HG03520 (cell line): ENCODE measurements at regions not wholly inside any gene's neighbourhood (a gene's known extent, or its start where the extent isn't known, plus 50 kb on each side); places are given as distances from the start of the nearest gene placed in this dataset.
"Not testable (repeated sequence)": the region's sequence is repeated elsewhere in the genome, so short reads cannot be mapped to it uniquely, and the experiment has no call there.

Experiments used
- ATAC-seq: cut with Tn5 transposase; IDR thresholded peaks from one replicate; pipeline ENCODE4 v1.9.1; 2021; ENCODE audit warnings: mild to moderate bottlenecking, moderate library complexity; ENCODE audit not compliant: unreplicated experiment

DNA sequence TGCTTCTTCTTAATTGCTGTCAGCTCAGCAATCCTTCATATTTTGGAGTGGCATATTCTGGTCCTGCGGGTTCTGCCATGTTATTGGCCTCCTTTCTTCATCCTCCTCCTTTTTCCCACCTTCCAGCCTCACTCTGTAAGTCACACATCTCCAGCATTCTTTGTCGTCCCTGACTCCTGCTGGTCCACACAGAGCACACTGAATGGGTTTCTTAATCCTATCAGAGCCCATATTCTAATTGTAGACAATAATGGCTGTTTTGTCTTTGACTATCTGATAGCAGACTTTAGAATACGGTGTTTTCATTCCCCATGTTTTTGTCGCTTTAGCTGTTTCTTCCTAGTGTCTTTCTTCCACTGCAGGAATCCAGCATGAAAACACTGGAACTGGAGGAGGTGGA lies 389.6 kb downstream of the REEP3 start:
- no peak for ATAC-seq

DNA sequence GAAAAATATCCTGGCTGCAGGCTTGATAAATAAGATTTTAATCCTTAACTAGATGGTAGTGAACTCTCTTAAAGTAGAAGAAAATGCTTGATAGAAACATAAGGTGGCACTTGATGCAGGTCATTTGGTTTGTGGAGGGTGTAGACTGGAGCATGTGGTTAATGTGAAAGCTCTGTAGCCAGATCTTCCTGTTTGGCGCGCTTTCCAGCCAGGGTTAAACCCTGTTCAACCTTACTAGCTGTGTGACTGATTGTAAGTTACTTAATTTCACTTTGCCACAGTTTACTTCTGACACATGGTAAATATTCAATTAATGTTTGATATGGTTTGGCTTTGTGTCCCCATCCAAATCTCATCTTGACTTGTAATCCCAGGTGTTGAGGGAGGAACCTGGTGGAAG lies 394.0 kb downstream of the REEP3 start:
- no peak for ATAC-seq

DNA sequence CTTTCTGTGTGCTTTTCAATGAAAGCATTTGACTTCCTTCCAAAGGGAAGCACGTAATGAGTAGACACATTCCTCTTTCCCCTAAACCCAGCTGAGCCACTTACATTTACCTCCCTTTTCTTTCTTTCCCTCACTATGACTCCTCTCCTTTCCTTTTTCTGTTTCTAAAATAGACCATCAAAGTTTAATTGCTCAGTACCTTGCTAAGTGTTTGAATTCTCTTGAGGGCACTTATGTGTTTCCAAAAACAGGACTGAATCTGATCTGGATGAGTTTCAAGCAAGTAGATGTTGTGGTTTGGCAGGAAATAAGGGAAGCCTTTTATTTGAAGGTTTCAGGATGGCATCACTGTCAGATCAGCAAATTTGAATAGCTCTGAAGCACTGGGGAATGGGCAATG lies 396.2 kb downstream of the REEP3 start:
- ATAC-seq, result no peak

DNA sequence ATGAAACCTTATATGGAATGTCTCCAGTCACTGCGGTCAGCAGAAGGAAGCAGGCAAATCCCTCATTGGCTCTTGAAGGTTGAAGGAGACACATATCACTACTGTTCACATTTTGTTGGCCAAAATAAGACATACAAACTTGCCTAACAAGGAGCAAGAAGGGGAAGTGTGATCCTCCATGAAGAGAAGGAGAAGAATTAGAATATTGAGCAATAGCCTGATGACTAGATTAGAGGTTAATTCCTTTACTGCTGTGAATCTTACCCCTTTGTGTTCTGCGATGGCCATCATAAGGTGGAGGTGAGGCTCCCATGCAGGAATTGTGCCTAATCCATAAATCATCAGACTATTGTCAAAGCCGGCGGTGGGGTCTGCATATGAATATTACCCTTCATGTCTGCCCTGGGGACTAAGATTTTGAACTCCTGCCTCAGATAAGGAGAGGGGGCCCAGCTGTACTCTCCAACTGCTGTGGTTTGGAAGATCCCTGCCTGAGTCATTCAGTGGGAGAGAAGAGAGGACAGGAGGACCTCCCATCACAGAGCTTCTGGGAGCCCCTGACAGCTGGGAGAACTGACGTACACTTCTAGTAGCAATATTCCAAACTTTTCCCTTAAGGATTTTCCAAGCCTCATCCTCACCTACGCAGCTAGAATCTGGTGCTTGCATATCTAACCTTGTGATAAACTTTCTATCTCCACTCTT lies 398.5 kb downstream of the REEP3 start:
- no peak for ATAC-seq

- no peak for ATAC-seq
Observed at GRCh38 chr10:63920926-63921325, 399.7 kb downstream of the REEP3 start.

- ATAC-seq, result no peak
Observed at GRCh38 chr10:63921908-63922467, 400.8 kb downstream of the REEP3 start.

DNA sequence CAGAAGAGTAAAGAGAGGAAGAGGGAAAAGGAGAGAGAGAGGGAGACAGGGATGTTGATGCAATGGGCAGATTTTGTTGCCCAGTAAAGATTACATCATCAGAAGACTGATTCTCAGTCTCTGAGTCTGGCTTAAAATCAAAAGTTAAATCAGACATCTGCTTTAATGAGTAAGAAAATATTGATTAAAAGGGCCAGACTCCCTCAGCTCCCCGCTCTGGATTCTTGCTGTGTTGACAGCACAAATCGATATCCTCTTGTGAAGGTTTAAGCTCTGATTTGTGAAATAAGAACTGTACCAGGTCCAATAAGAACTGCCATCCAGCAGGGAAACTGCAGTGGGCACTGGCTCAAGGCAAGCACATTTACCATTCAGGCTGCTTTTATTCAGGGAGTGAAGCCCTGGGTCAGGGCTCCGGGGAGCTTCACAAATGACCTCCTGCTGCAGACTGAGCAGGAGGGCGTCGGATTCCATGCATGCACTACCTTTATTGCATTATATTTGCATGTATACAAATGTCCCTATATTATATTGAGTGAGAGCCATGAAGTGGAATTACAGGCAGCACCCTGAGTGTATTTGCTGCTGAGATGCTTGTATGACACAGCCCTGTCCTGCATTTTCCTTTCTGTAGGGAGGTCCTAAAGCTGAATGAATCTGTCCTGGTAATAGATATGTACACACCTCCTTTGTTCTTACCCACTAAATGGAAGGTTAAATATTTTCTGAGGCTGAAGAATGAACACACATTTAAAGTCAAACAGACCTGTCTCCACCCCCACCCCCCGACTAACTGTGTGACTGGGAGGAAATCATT lies 401.5 kb downstream of the REEP3 start:
- ATAC-seq, result no peak

- no peak for ATAC-seq
Observed at GRCh38 chr10:63929831-63930467, 408.7 kb downstream of the REEP3 start.

- no peak for ATAC-seq
Observed at GRCh38 chr10:63930584-63930983, 409.4 kb downstream of the REEP3 start.

GRCh38 chr10:63935705-63936104 lies 414.5 kb downstream of the REEP3 start:
- no peak for ATAC-seq

- ATAC-seq, result no peak
Observed at GRCh38 chr10:63940277-63940922, 419.2 kb downstream of the REEP3 start.

DNA sequence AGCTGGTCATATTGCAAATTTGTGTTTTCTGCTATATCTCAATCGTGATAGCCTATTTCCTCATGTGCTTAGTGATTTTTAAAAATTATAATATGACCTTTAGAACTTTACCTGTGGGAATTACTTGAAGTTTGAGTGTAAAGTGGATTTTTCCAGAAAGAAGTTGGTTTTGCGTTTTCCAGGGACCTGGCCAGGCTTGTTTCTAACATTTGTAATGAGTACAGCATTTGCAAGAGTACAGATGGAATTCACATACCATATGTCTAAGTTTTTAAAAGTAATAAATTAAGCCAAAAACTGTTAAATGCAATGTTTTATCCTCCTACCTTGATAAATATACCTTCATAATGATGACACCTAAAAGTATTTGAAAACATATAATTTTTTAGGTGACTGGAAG lies 443.2 kb downstream of the REEP3 start:
- ATAC-seq, result no peak

- ATAC-seq, result no peak
Observed at GRCh38 chr10:63965846-63966245, 444.6 kb downstream of the REEP3 start.

GRCh38 chr10:63972949-63973827 lies 452.0 kb downstream of the REEP3 start:
- no peak for ATAC-seq

DNA sequence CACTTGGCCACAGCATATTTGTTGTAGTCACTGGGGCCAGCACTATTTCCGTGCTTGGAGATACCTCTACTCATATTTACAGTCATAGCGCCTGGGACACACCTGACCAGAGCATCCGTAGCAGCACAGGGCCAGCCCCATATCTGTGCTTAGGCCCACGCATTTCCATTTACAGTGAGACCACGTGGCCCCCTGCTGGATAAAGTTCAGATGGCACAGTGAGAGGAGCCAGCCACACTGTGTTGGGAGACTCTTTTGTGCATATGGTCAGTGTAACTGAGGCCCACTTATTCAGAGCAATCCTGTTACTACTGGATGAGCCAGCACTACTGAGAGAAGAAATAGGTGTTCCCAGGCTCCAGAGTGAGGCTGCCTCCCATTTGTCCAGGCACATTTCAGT lies 455.3 kb downstream of the REEP3 start:
- peak; percentile 97 for ATAC-seq

DNA sequence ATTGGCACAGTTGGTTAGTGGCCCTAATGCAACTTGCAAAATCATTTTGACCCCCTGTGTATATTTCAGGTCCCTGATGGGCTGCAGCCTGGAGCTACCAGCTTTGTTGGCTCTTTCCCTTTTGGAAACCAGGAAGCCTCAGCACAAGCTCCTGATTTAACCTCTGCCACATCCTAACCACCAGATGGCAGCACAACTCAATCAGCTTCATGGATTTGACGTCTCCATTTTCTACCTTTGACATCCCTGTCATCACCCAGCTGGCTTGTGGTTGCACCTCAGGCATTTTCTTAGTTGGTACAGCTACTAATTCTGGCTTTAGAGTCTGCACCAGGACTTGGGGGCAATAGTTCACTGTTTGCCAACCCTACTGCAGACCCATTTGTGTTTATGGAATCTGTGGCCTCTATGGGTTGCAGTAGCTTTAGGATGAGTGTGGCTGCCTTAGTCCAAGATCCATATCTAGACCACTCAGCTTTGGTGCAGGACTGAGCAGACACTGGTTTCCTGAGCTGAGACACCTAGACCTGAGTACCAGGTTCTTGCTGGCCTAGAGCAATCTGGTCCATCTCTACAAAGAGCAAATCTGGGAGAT lies 456.2 kb downstream of the REEP3 start:
- peak; percentile 52 for ATAC-seq

GRCh38 chr10:63980870-63981269 lies 459.7 kb downstream of the REEP3 start:
- ATAC-seq, result not testable (repeated sequence)

GRCh38 chr10:63984061-63984460 lies 462.9 kb downstream of the REEP3 start:
- not testable (repeated sequence) for ATAC-seq

GRCh38 chr10:63986536-63986935 lies 465.3 kb downstream of the REEP3 start:
- ATAC-seq, result no peak

DNA sequence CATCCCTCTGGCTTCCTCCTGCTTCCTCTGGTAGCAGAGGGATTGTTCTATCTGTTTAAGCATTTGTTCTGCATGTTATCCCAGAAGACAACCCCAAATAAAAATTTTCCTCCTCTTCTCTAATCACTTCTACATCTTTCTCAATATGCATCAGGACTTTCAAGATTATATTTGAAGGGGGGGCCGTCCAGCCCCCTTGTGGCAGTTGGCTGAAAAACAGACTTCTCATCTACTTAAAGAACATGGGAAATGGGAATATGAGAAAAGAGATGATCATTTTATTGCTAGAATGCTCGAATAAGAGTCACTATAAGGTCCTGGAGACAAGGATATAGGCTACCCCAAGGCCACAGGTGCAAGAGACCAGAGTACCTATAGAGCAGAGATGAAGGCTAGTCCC lies 466.0 kb downstream of the REEP3 start:
- no peak for ATAC-seq
